Left ventricle myocardium inferior (tissue), 1 donor: ENCODE measurements at regions not wholly inside any gene's neighbourhood (a gene's known extent, or its start where the extent isn't known, plus 50 kb on each side); places are given as distances from the start of the nearest gene placed in this dataset.

Source experiments
- DNase-seq: peaks from one replicate; pipeline ENCODE4 v3.0.0-alpha.2; 2020
- H3K27ac ChIP-seq: fragments of 200-600 bp; replicated peaks from 2 replicates; pipeline ENCODE4 v1.8.0; 2021
- H3K27me3 ChIP-seq: fragments of 200-600 bp; 2 replicates; pipeline ENCODE4 v1.8.0; 2021; ENCODE audit warnings: low read depth
- H3K36me3 ChIP-seq: fragments of 200-600 bp; 2 replicates; pipeline ENCODE4 v1.8.0; 2021
- H3K4me1 ChIP-seq: fragments of 200-600 bp; 2 replicates; pipeline ENCODE4 v1.8.0; 2021
- H3K4me3 ChIP-seq: fragments of 200-600 bp; 2 replicates; pipeline ENCODE4 v1.8.0; 2021; ENCODE audit warnings: mild to moderate bottlenecking, moderate library complexity
- H3K9me3 ChIP-seq: fragments of 200-600 bp; replicated peaks from 2 replicates; pipeline ENCODE4 v1.8.0; 2021
- intact Hi-C: fragments of 100-400 bp; cut with micrococcal nuclease; formaldehyde crosslinking; loops from one replicate; pipeline ENCODE4 v1.11.0; 2022
- TF ChIP-seq, protein P1 (sequence below): fragments of 200-600 bp; IDR thresholded peaks from 2 replicates; pipeline ENCODE4 v1.8.0; 2021; ENCODE audit warnings: antibody characterized with exemption, mild to moderate bottlenecking, borderline replicate concordance
- donor health status: DM: no; HTN: yes; CAD: no; lungs with severe emphysema.

DNA sequence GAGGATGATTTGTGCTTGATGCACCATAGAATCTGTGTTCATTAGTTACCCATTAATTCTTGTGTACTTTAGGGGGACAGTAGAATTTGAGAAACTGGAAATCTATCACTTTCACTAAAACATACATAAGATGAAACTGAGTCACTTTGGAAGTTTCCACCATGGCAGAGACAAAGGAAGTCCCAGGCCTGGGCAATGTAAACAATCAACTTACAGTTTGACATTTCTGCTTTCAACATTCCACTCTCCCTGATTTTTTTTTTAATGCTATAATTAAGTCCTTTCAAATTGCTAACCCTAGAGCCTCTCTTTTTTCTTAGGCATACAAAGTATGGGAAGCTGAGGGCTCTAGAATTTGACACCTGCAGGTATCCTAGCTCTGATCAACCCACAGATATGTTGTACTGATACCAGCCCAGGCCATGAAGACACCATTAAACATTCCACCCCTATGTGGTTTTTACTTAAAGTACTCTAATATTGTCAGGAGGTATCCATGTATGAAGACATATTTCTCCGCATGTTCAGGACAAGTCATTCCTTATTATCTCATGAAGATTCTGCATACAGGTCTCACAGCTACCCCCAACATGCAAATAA, 88.5 kb upstream of the GLS start:
- Histone ChIP-seq H3K9me3 (no peaks in the 10 kb centered on the region), H3K36me3 (no peaks in the 10 kb centered on the region), H3K4me1 (peaks cover 29% of the 10 kb centered on the region), H3K27me3 (no peaks in the 10 kb centered on the region), H3K27ac (peak overlapping the region; percentile 65), H3K4me3 (no peak overlapping the region)
- no peak for DNase-seq
- TF ChIP-seq, protein P1, sequence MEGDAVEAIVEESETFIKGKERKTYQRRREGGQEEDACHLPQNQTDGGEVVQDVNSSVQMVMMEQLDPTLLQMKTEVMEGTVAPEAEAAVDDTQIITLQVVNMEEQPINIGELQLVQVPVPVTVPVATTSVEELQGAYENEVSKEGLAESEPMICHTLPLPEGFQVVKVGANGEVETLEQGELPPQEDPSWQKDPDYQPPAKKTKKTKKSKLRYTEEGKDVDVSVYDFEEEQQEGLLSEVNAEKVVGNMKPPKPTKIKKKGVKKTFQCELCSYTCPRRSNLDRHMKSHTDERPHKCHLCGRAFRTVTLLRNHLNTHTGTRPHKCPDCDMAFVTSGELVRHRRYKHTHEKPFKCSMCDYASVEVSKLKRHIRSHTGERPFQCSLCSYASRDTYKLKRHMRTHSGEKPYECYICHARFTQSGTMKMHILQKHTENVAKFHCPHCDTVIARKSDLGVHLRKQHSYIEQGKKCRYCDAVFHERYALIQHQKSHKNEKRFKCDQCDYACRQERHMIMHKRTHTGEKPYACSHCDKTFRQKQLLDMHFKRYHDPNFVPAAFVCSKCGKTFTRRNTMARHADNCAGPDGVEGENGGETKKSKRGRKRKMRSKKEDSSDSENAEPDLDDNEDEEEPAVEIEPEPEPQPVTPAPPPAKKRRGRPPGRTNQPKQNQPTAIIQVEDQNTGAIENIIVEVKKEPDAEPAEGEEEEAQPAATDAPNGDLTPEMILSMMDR: no peak
- intact Hi-C loops: no loop called here

- H3K4me1 ChIP-seq: peaks cover 29% of the 10 kb centered on the region
- intact Hi-C loops: no loop called here
- H3K27ac ChIP-seq: no peak overlapping the region
Measured at GRCh38 chr2:190792956-190793888, 87.4 kb upstream of the GLS start.

GRCh38 chr2:190794377-190794776, 86.2 kb upstream of the GLS start:
- Histone ChIP-seq H3K4me1 (peaks cover 21% of the 10 kb centered on the region), H3K27me3 (no peaks in the 10 kb centered on the region), H3K36me3 (no peaks in the 10 kb centered on the region), H3K27ac (no peak overlapping the region), H3K9me3 (no peaks in the 10 kb centered on the region), H3K4me3 (no peak overlapping the region)
- intact Hi-C loops: no loop called here
- TF ChIP-seq, protein P1: no peak
- no peak for DNase-seq

More at GRCh38 chr2:190792956-190793888, 87.4 kb upstream of the GLS start:
- H3K9me3 ChIP-seq: no peaks in the 10 kb centered on the region
- no peak for DNase-seq
- H3K27me3 ChIP-seq: no peaks in the 10 kb centered on the region
- no peaks in the 10 kb centered on the region for H3K36me3 ChIP-seq
- no peak overlapping the region for H3K4me3 ChIP-seq
- TF ChIP-seq, protein P1: no peak

GRCh38 chr2:190794790-190795189, 85.8 kb upstream of the GLS start:
- TF ChIP-seq, protein P1: no peak
- H3K36me3 ChIP-seq: no peaks in the 10 kb centered on the region
- peaks cover 17% of the 10 kb centered on the region for H3K4me1 ChIP-seq
- no peak overlapping the region for H3K4me3 ChIP-seq
- intact Hi-C loops: no loop called here
- H3K9me3 ChIP-seq: no peaks in the 10 kb centered on the region
- no peak for DNase-seq
- no peaks in the 10 kb centered on the region for H3K27me3 ChIP-seq
- H3K27ac ChIP-seq: no peak overlapping the region

DNA sequence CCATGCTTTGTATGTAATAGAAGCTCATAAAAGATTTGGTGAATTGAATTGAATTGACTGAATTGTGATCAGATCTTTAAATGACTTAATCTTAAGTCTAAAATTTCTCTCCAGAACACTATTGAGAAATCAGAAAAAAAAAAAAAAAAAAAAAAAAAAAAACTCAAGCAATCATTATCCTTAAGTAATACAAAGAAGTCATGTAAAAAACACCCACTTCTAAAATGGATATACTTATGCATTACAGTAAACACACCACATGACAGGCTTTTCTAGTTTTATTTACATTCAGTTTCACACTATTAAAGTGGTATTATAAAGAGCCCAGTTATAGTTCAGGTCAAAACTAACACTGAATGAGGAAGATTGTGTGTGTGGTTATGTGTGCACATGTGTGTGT, 84.9 kb upstream of the GLS start:
- Histone ChIP-seq H3K36me3 (no peaks in the 10 kb centered on the region), H3K9me3 (no peaks in the 10 kb centered on the region), H3K27ac (no peak overlapping the region), H3K4me3 (no peak overlapping the region), H3K27me3 (no peaks in the 10 kb centered on the region), H3K4me1 (peaks cover 16% of the 10 kb centered on the region)
- intact Hi-C loops: no loop called here
- DNase-seq: no peak
- TF ChIP-seq, protein P1: no peak
